Ovary (tissue), 7 donors: ENCODE measurements at regions not wholly inside any gene's neighbourhood (a gene's known extent, or its start where the extent isn't known, plus 50 kb on each side); places are given as distances from the start of the nearest gene placed in this dataset.

Experiments
- DNase-seq, 5 donors: peaks; one replicate each; pipeline ENCODE4 v3.0.0-alpha.2; 2019 to 2020
- H3K27ac ChIP-seq, 2 donors: fragments of 200-600 bp; one replicate each; pipeline versions ENCODE4 v1.5.1 to v1.8.0; 2019 to 2022
- H3K27me3 ChIP-seq: fragments of 200-600 bp; one replicate; pipeline ENCODE4 v1.8.0; 2022
- H3K36me3 ChIP-seq: fragments of 200-600 bp; sonication (generic); one replicate; pipeline ENCODE4 v1.5.1; 2019
- H3K4me1 ChIP-seq: one replicate; pipeline ENCODE4 v1.8.1; 2013; ENCODE audit warnings: mild to moderate bottlenecking, moderate library complexity; ENCODE audit not compliant: insufficient read depth
- H3K4me3 ChIP-seq: fragments of 200-600 bp; sonication (generic); one replicate; pipeline ENCODE4 v1.5.1; 2017
- H3K9me3 ChIP-seq, 2 donors: fragments of 200-600 bp in 1 of 2; sonication (generic) in 1 of 2; one replicate each; pipeline versions ENCODE4 v1.5.1 to v1.8.1; 2013 to 2019; ENCODE audit warnings: mild to moderate bottlenecking in 1 of 2, moderate library complexity in 1 of 2
- CTCF ChIP-seq, 3 donors: fragments of 450-650 bp in 2 of 3; fragments of 200-600 bp in 1 of 3; IDR thresholded peaks; one replicate each; pipeline versions ENCODE4 v1.5.1 to v1.8.0; 2016 to 2022; ENCODE audit warnings: antibody characterized with exemption in 3 of 3, mild to moderate bottlenecking in 1 of 3
- EP300 ChIP-seq: sonication (generic); formaldehyde crosslinking; IDR thresholded peaks from one replicate; pipeline ENCODE4 v1.6.1; 2017; ENCODE audit warnings: antibody characterized with exemption
- POLR2A ChIP-seq: fragments of 450-650 bp; IDR thresholded peaks from one replicate; pipeline ENCODE4 v1.6.1; 2017; ENCODE audit warnings: antibody characterized with exemption, mild to moderate bottlenecking, moderate library complexity
- WGBS, 3 donors: extraction: QIAGEN DNeasy Blood & Tissue Kit in 1 of 3; methylation state at CpG; one replicate each; pipeline versions ENCODE4 v1.1.5 to v1.1.7; 2013 to 2017; 5-methylcytosine and 5-hydroxymethylcytosine counted together
- intact Hi-C, 4 donors: fragments of 100-400 bp; cut with DNase I; formaldehyde crosslinking; loops; one replicate each; pipeline versions ENCODE4 v1.11.0 to v1.15.1; 2022 to 2023
- donor health status: DM: no; HTN: no; CAD: no; lungs with moderate emphysema.
- donor health status: DM: no; HTN: no; CAD: no.
- donor health status: Bipolar disorder and iron deficiency.
- donor health status: DM: no; HTN: no; CAD: no.
- donor health status: DM: yes; HTN: yes; CAD: no.

DNA sequence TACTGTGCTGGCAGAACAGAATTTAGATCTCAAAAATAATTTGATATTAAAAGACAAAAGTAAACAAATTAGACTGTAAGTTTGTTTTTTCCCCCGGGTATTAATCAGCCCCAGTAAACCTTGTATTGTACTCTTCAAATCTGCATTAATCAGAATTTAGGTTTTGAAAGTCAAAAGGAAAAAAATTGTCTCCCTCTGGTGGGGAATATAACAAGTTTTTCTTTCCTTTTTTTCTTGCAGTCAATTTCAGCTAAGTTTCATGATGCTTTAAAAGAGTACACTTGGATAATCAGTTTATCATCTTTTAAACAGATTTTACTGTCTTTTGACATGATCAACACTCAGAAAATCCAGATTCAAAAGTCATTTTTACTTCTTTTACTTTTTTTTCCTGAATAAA is 134.5 kb upstream of the PKN2 start:
- DNase-seq: no peak
- TF ChIP-seq CTCF (IDR thresholded peaks at IDR 0.05) (no peak), EP300 (no peak), POLR2A (no peak)
- no peaks in the 10 kb centered on the region for H3K36me3 ChIP-seq
- no peaks in the 10 kb centered on the region for H3K4me1 ChIP-seq
- no peaks in the 10 kb centered on the region for H3K27me3 ChIP-seq
- H3K4me3 ChIP-seq: no peak overlapping the region
- H3K9me3 ChIP-seq: no peaks in the 10 kb centered on the region
- WGBS, 3 donors: 4 to 7% (median 5%) methylated on average over 1 of the region's 1 CpG
- H3K27ac ChIP-seq: no peak overlapping the region
- intact Hi-C loops: no loop called here

- H3K4me1 ChIP-seq: no peaks in the 10 kb centered on the region
- intact Hi-C loops: no loop called here
- no peaks in the 10 kb centered on the region for H3K36me3 ChIP-seq
- H3K27ac ChIP-seq: no peak overlapping the region
- TF ChIP-seq CTCF (IDR thresholded peaks at IDR 0.05): no peak
- no peak for TF ChIP-seq EP300
- TF ChIP-seq POLR2A: no peak
- no peaks in the 10 kb centered on the region for H3K9me3 ChIP-seq
- 88 to 95% (median 91%) methylated on average over 2 of the region's 2 CpGs for WGBS, 3 donors
- H3K4me3 ChIP-seq: no peak overlapping the region
- no peaks in the 10 kb centered on the region for H3K27me3 ChIP-seq
- no peak for DNase-seq
These were observed 131.8 kb upstream of the PKN2 start for GRCh38 chr1:88552226-88552625.

- WGBS, 3 donors: 25 to 29% (median 27%) methylated on average over 3 of the region's 3 CpGs
- DNase-seq: no peak
- Histone ChIP-seq H3K27me3 (no peaks in the 10 kb centered on the region), H3K9me3 (no peaks in the 10 kb centered on the region), H3K27ac (no peak overlapping the region), H3K36me3 (no peaks in the 10 kb centered on the region), H3K4me3 (no peak overlapping the region), H3K4me1 (no peaks in the 10 kb centered on the region)
- intact Hi-C loops: no loop called here
- TF ChIP-seq CTCF (IDR thresholded peaks at IDR 0.05) (no peak), EP300 (no peak), POLR2A (no peak)
These were observed 127.1 kb upstream of the PKN2 start for GRCh38 chr1:88557014-88557413.

- TF ChIP-seq EP300 (no peak), POLR2A (no peak), CTCF (IDR thresholded peaks at IDR 0.05) (no peak)
- H3K4me3 ChIP-seq: no peak overlapping the region
- no peaks in the 10 kb centered on the region for H3K27me3 ChIP-seq
- DNase-seq: no peak
- no peaks in the 10 kb centered on the region for H3K9me3 ChIP-seq
- intact Hi-C loops: no loop called here
- no peak overlapping the region for H3K27ac ChIP-seq
- WGBS, 3 donors: 93 to 96% (median 95%) methylated on average over 3 of the region's 3 CpGs
- no peaks in the 10 kb centered on the region for H3K4me1 ChIP-seq
- no peaks in the 10 kb centered on the region for H3K36me3 ChIP-seq
These were observed 123.5 kb upstream of the PKN2 start for GRCh38 chr1:88560621-88561020.

GRCh38 chr1:88562991-88563390 is 121.1 kb upstream of the PKN2 start:
- H3K27me3 ChIP-seq: no peaks in the 10 kb centered on the region
- no peak for DNase-seq
- intact Hi-C loops: no loop called here
- H3K27ac ChIP-seq: no peak overlapping the region
- TF ChIP-seq EP300 (no peak), CTCF (IDR thresholded peaks at IDR 0.05) (no peak), POLR2A (no peak)
- no peaks in the 10 kb centered on the region for H3K9me3 ChIP-seq
- no peaks in the 10 kb centered on the region for H3K4me1 ChIP-seq
- 74 to 77% (median 75%) methylated on average over 3 of the region's 3 CpGs for WGBS, 3 donors
- H3K36me3 ChIP-seq: no peaks in the 10 kb centered on the region
- no peak overlapping the region for H3K4me3 ChIP-seq
